Vagina (tissue), 2 donors: ENCODE measurements at regions not wholly inside any gene's neighbourhood (a gene's known extent, or its start where the extent isn't known, plus 50 kb on each side); places are given as distances from the start of the nearest gene placed in this dataset.

Source experiments
- CTCF ChIP-seq, 3 experiments: fragments of 450-650 bp in 2 of 3; fragments of 200-600 bp in 1 of 3; sonication (generic) in 1 of 3; IDR thresholded peaks; one replicate each; pipeline ENCODE4 v1.5.1; 2017 to 2019; ENCODE audit warnings: antibody characterized with exemption in 3 of 3, mild to moderate bottlenecking in 2 of 3, moderate library complexity in 2 of 3
- POLR2A ChIP-seq, 2 donors: fragments of 450-650 bp; IDR thresholded peaks; one replicate each; pipeline ENCODE4 v1.6.1; 2017; ENCODE audit warnings: antibody characterized with exemption in 2 of 2, mild to moderate bottlenecking in 2 of 2, moderate library complexity in 2 of 2
- POLR2AphosphoS5 ChIP-seq, 2 donors: sonication (generic); formaldehyde crosslinking; IDR thresholded peaks; one replicate each; pipeline ENCODE4 v1.9.0; 2017; ENCODE audit warnings: antibody characterized with exemption in 2 of 2, mild to moderate bottlenecking in 2 of 2, low read depth in 1 of 2; ENCODE audit not compliant: insufficient read depth in 1 of 2

DNA sequence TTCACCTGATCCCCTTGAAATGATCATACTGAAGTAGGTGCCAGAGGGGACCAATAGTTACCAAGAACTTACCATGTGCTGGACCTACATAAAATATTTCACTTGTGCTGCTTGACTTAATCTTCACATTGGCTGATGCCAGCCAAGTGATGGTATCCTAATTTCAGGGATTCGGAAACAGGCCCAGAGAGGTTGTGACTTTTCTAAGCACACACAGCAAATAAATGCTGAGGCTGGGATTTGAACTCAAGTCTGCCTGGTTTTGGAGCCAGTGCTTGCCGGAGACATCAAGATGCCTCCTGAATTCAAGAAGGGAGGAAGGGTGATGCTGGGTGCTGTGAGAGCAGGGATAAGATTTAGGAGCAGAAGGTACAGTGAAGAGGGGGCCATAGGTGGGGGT is 173.5 kb upstream of the LHX5 start:
- TF ChIP-seq POLR2AphosphoS5 (IDR thresholded peaks at IDR 0.05; ENCODE audit: insufficient read depth in 1 of 2, low read depth in 1 of 2) = no peak
- no peak for TF ChIP-seq CTCF (IDR thresholded peaks at IDR 0.05)
- TF ChIP-seq POLR2A (IDR thresholded peaks at IDR 0.05) = no peak
